HL-60 (cell line): ENCODE measurements at regions not wholly inside any gene's neighbourhood (a gene's known extent, or its start where the extent isn't known, plus 50 kb on each side); places are given as distances from the start of the nearest gene placed in this dataset.
"Not testable (repeated sequence)": the region's sequence is repeated elsewhere in the genome, so short reads cannot be mapped to it uniquely, and the experiment has no call there.

Source experiments
- DNase-seq, 2 experiments: peaks; one replicate each; pipeline ENCODE4 v3.0.0-alpha.2; 2010 to 2020; ENCODE audit warnings: low read depth in 1 of 2, low spot score in 1 of 2
- H3K27ac ChIP-seq: fragments of 250-450 bp; sonication (Bioruptor Pico); replicated peaks from 2 replicates; pipeline ENCODE4 v1.5.1; 2020; ENCODE audit warnings: mild to moderate bottlenecking, moderate library complexity
- H3K27me3 ChIP-seq: fragments of 250-450 bp; sonication (Bioruptor Pico); 2 replicates; pipeline ENCODE4 v1.5.1; 2021; ENCODE audit warnings: mild to moderate bottlenecking, moderate library complexity; ENCODE audit not compliant: insufficient read depth, poor library complexity, severe bottlenecking
- H3K4me3 ChIP-seq: replicated peaks from 2 replicates; pipeline ENCODE4 v1.5.1; 2011; ENCODE audit warnings: mild to moderate bottlenecking, control low read depth, low read length; ENCODE audit not compliant: insufficient read depth
- CTCF ChIP-seq: IDR thresholded peaks from one replicate; pipeline ENCODE4 v1.5.1; 2011; ENCODE audit warnings: low read length, control low read depth, inconsistent platforms; ENCODE audit not compliant: insufficient read depth
- GABPA ChIP-seq: IDR thresholded peaks from 2 replicates; pipeline ENCODE4 v1.6.1; 2012; ENCODE audit warnings: low read depth
- POLR2AphosphoS5 ChIP-seq: IDR thresholded peaks from 2 replicates; pipeline ENCODE4 v1.6.1; 2012; ENCODE audit warnings: low read depth
- REST ChIP-seq: IDR thresholded peaks from 2 replicates; pipeline ENCODE4 v1.6.1; 2012; ENCODE audit warnings: low read depth; ENCODE audit not compliant: insufficient replicate concordance
- SPI1 ChIP-seq: IDR thresholded peaks from 2 replicates; pipeline ENCODE4 v1.6.1; 2012; ENCODE audit warnings: low read depth, mild to moderate bottlenecking, borderline replicate concordance

- no peak overlapping the region for H3K4me3 ChIP-seq
- H3K27me3 ChIP-seq, result no peaks in the 10 kb centered on the region
- DNase-seq, result no peak
- H3K27ac ChIP-seq, result no peak overlapping the region
- TF ChIP-seq POLR2AphosphoS5 (no peak), SPI1 (no peak), CTCF (no peak), REST (no peak), GABPA (no peak)
These were observed 144.2 kb downstream of the ALG10 start for GRCh38 chr12:34166427-34167060.

DNA sequence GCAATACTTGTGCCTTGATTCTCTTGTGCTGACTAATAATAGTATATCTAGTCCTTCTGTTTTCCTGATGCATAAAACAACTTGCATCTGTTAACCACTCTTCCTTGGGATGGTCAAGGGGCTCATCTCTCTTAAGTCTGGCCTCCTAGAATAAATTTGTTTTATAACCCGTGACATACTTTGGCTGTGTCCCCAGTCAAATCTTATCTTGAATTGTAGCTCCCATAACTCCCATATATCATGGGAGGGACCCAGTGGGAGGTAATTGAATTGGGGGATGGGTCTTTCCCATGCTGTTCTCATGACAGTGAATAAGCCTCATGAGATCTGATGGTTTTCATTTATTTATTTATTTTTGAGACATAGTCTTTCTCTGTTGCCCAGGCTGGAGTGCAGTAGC is 146.2 kb downstream of the ALG10 start:
- not testable (repeated sequence) for H3K27me3 ChIP-seq, H3K27ac ChIP-seq, DNase-seq, H3K4me3 ChIP-seq

GRCh38 chr12:34186492-34186891 is 164.2 kb downstream of the ALG10 start:
- Histone ChIP-seq H3K27ac (no peak overlapping the region), H3K27me3 (no peaks in the 10 kb centered on the region), H3K4me3 (no peak overlapping the region)
- TF ChIP-seq POLR2AphosphoS5 (no peak), SPI1 (no peak), REST (no peak), CTCF (no peak), GABPA (no peak)
- no peak for DNase-seq

DNA sequence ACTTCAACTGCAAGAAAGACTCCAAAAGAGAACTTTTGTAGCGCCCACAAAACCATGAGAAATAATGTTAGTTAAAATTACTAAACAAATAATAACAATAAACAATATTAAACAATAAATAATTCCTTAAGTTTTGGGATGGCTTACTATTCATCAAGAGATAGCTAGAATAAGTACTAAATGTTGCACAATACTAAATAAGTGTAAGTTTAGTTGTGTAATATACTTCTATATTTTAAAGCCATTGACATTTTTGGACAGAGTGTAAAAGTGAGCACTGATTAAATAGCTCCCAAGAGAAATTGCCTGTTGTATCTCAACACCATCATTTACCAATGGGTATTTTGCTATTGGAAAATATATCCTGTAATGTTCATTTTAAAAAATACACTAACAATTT is 166.7 kb downstream of the ALG10 start:
- TF ChIP-seq CTCF, result no peak
- TF ChIP-seq SPI1, result no peak
- TF ChIP-seq POLR2AphosphoS5, result no peak
- TF ChIP-seq REST, result no peak
- TF ChIP-seq GABPA, result no peak
- Histone ChIP-seq H3K4me3 (no peak overlapping the region), H3K27ac (no peak overlapping the region), H3K27me3 (no peaks in the 10 kb centered on the region)
- no peak for DNase-seq
